Tibial nerve (tissue), 4 donors: ENCODE measurements at regions not wholly inside any gene's neighbourhood (a gene's known extent, or its start where the extent isn't known, plus 50 kb on each side); places are given as distances from the start of the nearest gene placed in this dataset.

ENCODE experiments used
- EP300 ChIP-seq, 2 donors: sonication (generic); formaldehyde crosslinking; IDR thresholded peaks; one replicate each; pipeline ENCODE4 v1.6.1; 2017; ENCODE audit warnings: antibody characterized with exemption in 2 of 2, mild to moderate bottlenecking in 1 of 2
- POLR2A ChIP-seq, 2 donors: fragments of 450-650 bp; IDR thresholded peaks; one replicate each; pipeline ENCODE4 v1.6.1; 2017; ENCODE audit warnings: antibody characterized with exemption in 2 of 2, mild to moderate bottlenecking in 2 of 2, moderate library complexity in 2 of 2
- TF ChIP-seq, protein P1 (sequence below), 5 experiments: fragments of 200-600 bp in 3 of 5; fragments of 450-650 bp in 2 of 5; sonication (generic) in 3 of 5; IDR thresholded peaks; one replicate each; pipeline ENCODE4 v1.5.1; 2016 to 2019; ENCODE audit warnings: antibody characterized with exemption in 5 of 5, mild to moderate bottlenecking in 3 of 5, moderate library complexity in 2 of 5

DNA sequence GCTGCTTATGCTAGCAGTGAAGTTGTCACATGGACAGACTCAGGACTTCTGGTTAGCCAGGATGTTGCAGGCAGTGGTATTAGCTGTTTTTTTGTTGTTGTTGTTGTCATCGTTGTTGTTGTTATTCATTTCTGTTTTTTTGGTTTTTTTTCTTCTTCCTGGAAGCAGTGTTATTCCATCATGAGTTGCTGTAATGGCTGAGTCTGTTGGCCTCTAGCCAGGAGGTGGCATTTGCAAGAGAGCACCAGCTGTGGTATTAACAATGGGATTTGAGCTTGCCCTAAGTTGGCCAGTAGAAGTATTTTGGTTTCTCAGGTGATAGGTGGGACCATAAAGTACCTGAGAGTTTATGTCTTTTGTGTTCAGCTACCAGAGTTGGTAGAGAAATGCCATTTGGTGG, 561.1 kb downstream of the KCTD16 start:
- TF ChIP-seq, protein P1, sequence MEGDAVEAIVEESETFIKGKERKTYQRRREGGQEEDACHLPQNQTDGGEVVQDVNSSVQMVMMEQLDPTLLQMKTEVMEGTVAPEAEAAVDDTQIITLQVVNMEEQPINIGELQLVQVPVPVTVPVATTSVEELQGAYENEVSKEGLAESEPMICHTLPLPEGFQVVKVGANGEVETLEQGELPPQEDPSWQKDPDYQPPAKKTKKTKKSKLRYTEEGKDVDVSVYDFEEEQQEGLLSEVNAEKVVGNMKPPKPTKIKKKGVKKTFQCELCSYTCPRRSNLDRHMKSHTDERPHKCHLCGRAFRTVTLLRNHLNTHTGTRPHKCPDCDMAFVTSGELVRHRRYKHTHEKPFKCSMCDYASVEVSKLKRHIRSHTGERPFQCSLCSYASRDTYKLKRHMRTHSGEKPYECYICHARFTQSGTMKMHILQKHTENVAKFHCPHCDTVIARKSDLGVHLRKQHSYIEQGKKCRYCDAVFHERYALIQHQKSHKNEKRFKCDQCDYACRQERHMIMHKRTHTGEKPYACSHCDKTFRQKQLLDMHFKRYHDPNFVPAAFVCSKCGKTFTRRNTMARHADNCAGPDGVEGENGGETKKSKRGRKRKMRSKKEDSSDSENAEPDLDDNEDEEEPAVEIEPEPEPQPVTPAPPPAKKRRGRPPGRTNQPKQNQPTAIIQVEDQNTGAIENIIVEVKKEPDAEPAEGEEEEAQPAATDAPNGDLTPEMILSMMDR (IDR thresholded peaks at IDR 0.05) = no peak
- TF ChIP-seq EP300 (IDR thresholded peaks at IDR 0.05) (no peak), POLR2A (IDR thresholded peaks at IDR 0.05) (no peak)
